GM18505 (cell line): ENCODE measurements at regions not wholly inside any gene's neighbourhood (a gene's known extent, or its start where the extent isn't known, plus 50 kb on each side); places are given as distances from the start of the nearest gene placed in this dataset.

Source experiments
- ATAC-seq: cut with Tn5 transposase; IDR thresholded peaks from one replicate; pipeline ENCODE4 v1.9.1; 2021; ENCODE audit not compliant: unreplicated experiment
- POLR2A ChIP-seq: IDR thresholded peaks from 4 replicates; pipeline ENCODE4 v1.6.1; 2011; ENCODE audit warnings: borderline replicate concordance; ENCODE audit not compliant: insufficient read depth, insufficient read length; ENCODE audit errors: extremely low read depth

DNA sequence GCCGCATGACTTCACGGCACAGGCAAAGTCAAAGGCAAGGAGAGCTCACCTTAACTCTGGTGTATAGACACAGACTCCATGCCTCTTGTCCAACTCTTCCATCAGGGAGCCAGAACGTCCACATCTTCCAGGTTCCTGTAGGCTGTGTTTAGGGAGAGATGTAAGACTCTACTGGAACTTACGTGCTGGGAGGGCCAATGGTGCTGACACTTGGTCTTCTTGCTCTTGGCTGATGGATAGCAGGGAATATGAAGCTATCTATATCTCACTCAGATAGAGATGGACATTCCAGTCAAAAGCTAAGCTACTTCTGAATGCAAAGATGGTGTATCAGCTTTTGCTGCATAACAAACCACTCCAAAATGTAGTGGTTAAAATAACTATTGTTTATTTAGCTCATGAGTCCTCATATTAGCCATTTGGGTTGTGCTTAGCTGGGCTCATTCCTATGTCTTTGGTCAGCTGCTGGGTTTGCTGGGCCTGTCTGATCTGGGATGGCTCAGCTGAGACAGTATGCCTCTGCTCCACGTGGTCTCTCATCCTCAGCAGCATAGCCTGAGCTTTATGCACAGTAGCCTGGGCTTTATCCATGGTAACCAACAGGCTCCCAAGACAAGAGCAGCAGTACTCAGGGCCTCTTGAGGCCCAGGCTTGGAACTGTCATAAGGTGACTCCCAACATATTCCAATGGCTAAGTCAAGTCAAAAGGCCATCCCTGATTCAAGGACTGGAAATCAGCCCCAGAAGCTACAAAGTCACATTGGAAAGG lies 111.6 kb downstream of the SNX5 start:
- TF ChIP-seq POLR2A: no peak
- no peak for ATAC-seq

DNA sequence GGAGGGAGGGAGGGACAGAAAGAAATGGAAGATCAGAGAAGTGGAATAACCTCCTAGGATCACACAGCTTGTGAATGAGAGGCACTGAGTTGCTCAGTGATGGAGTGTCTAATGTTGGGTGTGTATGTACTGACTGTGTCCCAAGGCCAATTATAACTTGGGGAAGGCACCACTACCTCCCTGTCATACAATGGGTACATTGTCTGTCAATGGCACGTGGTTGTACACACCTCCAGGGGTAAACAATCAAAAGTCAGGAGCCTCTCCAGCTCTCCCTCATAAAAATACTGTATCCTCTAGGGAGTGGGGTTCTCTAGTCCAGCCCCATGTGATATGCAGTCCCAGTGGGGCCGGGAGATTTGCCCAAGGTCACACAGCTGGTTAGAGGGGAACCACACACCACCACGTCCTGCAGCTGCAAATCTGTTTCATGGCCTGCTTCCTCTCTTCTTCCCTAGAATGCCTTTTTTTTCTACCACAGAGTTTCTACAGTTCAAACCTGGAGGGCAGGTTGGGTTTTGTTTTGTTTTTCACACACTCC lies 112.5 kb downstream of the SNX5 start:
- TF ChIP-seq POLR2A: peak; percentile 22
- peak; percentile 77 for ATAC-seq

DNA sequence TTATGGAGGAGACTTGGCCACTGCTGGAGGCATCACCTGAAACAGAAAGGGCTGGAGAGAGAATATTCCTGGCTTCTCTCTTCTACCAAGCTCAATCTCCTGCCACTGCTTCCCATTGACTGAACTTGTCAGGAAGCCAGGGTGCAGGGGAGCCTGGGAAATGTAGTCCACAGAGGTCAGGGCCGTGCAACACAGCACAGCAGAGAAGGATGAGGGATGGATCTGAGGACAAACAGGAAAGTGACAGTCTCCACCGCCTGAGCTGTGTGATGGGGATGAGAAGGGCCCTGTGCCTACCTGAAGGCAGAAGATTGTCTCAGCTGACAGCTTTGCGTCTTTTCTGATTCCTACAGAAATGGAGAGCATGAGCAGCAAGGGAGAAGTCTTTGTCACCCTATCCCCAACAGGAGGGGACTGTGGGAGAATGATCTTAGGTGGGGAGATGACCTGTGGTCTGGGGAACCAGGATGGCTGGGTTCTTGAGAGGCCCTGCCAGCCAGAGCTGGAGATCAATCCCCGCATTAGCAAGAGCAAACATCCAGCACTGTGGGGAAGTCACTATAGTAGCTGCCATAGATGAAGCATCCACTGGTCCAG lies 114.2 kb downstream of the SNX5 start:
- no peak for TF ChIP-seq POLR2A

DNA sequence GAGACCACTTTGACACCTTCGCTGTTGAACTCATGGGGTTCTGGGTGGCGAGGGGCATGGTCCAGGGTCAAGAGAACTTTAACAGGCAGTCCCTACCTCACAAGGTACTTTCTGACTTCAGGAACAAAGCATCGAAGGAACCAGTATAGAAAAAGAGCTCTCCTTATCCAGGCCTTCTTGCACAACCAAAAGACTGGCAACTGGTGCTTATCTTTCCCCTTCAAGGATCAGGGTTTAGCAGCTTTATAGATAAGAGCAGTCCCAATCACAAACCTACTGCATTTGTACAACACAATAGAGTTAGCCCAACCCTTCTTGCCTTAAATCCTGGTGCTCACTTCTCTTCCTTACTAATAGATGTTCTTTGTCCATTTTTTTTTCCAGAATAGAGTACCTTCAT lies 116.3 kb downstream of the SNX5 start:
- ATAC-seq: no peak

More for the DNA sequence above, 114.2 kb downstream of the SNX5 start:
- no peak for ATAC-seq

DNA sequence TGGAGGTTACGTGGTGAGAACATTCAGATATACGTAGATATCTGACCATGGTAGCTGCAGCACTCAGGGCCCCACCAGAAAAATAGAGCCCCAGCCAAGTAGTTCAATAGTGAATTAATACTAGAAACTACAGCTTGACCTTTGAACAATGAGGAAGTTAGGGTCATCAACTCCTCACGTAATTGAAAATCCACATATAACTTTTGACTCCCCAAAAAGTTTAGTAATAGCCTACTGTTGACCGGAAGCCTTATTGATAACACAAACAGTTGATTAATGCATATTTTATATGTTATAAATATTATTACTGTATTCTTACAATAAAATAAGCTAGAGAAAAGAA lies 117.9 kb downstream of the SNX5 start:
- no peak for TF ChIP-seq POLR2A
- ATAC-seq: no peak

More for the DNA sequence above, 116.3 kb downstream of the SNX5 start:
- TF ChIP-seq POLR2A: no peak

DNA sequence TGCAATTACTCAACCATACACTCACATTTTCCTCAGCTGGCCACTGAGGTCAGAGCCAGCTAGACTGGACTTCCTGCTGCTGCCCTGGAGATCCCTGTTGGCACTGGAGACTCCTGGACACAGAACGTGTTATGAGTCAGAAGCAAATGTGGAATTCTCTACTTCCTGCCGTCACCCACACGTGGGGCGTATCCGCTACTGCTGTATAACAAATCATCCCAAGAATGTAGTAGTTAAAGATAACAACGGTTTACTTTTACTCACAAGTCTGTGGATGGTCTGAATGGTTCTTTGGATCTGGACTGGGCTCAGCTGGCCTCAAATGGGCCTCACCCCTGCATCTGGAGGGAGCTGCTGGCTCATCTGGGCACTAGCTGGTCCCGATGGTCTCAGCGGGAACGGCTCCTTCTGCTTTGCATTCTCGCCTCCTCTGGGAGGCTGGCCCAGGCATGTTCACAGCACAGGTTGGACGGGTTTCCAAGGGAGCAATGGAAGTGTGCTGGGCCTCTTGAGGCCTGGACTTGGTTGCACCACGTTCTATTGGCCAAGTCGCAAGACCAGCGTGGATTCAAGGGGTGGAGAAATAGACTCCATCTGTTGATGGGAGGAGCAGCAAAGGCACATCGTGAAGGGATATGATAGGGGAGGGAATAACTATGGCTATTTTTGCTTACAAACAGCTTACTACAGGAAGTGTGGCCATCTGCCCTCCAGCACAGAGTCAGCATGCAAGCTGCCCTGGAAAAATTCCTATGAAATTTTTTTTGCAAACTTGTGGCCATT lies 118.5 kb downstream of the SNX5 start:
- no peak for TF ChIP-seq POLR2A
- no peak for ATAC-seq

DNA sequence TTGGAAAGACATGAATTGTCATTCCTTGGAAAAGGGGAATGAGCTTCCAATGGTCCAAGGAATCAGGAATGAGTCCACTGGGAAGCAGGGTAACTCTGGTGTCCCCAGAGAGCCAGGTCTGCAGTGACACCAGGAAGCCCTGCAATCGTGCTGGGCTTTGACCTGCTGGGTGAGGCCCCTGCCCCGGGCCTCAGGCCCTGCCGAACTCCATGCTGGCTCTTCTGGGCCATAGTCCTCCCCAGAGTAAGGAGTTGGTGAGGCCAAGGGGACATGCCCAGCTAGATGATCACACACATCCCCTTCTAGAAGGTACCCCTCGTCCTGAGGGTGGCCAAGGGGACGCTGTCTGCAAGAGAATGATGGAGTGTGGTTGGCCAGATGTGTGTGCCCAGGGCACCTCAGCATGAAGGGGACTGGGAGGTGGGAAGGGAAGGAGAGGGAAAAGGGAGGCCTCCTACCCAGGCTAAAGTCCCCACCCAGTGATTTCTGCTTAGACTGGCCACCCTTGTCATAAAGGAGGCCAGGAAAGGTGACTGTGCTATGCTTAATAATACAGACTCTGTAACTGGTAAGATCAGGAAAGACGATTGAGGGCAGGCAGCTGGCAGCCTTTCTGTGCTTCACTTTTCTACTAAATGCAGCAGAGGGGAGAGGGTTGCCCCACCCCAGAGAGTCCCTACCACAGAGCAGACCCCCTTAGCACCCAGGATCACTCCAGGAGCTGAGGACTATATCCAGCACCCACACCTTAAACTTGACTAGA lies 119.3 kb downstream of the SNX5 start:
- no peak for ATAC-seq
- TF ChIP-seq POLR2A: no peak

DNA sequence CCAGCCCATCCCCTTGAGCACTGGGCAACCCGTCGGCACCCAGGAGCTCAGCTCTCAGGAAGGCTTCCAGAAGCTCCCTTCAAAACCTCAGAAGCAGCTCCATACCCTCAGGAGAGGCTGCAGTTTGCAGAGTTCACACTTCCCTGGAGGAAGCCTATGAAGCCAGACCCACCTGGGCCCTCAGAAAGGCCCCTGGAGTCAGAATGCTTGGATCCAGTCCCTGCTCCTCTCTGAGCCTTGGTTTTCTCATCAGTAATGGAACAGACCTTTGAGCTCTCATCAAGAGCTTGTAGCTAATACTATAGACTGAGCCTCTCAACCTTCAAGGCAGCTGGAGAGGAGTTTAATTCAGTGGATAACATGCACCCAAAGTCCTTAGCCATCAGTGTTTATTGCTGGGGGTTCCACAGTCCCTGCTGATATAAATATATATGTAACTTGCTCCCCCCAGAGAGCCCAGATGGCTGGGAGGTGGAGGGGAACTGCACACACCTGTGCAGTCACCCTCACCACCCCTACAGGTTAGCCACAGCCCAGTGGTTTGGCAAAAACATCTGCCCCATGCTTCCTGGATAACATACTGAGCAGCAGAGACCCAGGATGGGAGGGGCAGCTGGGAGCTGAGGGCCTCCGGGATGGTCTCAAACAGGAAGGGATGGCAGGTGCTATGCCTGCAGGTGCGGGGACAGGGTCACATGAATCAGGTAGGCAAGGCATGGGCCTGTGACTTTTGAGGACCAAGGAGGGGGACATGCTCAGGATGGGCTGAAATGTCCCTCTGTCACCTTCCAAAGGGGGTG lies 120.1 kb downstream of the SNX5 start:
- ATAC-seq: peak; percentile 65
- TF ChIP-seq POLR2A: no peak

DNA sequence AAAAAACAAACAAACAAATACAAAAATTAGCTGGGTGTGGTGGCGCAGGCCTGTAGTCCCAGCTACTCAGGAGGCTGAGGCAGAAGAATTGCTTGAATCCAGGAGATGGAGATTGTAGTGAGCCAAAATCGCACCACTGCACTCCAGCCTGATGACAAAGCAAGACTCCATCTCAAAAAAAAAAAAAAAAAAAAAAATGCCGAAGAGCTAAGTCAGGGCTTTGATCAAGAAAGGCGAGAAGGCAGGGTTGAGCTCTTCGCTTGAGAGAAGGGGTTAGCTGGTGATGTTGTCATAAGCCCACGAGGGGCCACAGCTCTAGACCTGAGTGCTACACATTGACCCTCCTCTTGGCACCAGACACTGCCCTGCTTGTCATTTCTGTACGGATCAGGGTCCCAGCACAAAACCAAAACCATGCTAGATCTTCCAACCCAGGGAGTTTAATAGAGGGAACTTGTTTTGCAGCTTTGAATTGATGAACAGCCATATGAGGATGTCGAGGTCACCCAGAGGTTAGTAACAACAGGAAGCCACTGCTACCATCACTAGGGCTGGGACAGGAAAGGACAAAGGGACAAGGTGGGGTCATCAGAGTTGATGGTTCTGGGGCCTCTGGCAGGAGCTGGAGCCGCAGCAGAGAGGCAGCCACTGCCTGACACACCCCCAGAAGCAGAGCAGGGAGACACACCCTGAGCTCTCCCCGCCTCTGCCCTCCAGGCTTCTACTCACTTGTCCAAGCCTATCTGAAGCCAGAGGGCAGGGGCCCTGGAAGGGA lies 122.7 kb downstream of the SNX5 start:
- TF ChIP-seq POLR2A: no peak
- no peak for ATAC-seq

DNA sequence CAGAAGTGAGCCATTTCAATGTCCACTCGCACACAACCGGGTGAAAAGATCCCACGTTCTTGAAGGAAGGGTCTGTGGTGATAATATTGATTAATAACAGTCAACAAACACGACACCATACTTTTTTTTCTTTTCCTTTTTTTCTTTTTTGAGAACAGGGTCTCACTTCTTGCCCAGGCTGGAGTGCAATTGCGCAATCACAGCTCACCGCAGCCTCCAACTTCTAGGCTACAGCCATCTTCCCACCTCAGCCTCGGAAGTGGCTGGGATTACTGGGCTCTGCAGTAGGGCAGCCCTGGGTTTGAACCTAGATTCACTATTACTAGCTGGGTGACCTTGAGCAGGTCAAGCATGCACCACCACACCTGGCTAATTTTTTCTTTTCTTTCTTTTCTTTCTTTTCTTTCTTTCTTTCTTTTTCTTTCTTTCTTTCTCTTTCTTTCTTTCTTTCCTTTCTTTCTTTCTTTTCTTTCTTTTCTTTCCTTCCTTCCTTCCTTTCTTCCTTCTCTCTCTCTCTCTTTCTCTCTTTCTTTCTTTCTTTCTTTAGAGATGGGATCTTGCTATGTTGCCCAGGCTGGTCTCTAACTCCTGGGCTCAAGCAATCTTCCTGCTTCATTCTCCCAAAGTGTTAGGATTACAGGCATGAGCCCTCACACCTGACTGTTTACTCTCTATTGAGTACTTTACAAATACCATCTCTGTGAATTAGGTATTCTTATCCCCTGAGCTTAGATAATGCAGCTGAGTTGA lies 123.9 kb downstream of the SNX5 start:
- ATAC-seq: no peak
- TF ChIP-seq POLR2A: no peak

DNA sequence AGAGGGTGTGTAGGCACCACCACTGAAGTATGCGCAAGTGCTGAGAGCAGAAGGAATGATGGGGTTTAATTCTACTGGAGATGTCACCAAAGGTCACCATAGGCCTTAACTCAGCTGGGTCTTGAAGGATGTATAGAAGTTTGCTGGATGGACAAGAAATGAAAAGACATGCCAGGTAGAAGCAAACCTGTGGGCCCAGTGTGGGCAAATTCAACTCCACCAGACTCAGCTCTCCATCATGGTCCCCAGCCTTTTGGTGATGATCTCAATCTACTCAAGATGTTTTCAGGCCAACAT lies 124.5 kb downstream of the SNX5 start:
- TF ChIP-seq POLR2A: no peak
- no peak for ATAC-seq
